IMR-90 (cell line): ENCODE measurements at regions not wholly inside any gene's neighbourhood (a gene's known extent, or its start where the extent isn't known, plus 50 kb on each side); places are given as distances from the start of the nearest gene placed in this dataset.

ENCODE experiments used
- ATAC-seq: fragments of 200-7000 bp; cut with Tn5 transposase; 2 replicates; pipeline ENCODE4 v1.9.1; 2020; ENCODE audit warnings: low read depth, mild to moderate bottlenecking, moderate library complexity
- BruUV-seq: library from RNA; stranded (reverse); fragments of 400-500 nt; replicated peaks from 2 replicates; lab custom pipeline; 2021; lab: Mats Ljungman, UMichigan
- CTCF ChIA-PET: fragments of 300-600 bp; formaldehyde crosslinking; extraction: SDS; loops from one replicate; lab custom pipeline; 2021; ENCODE audit warnings: antibody characterized with exemption; lab: Yijun Ruan, JAX
- POLR2A ChIA-PET: fragments of 300-600 bp; sonication (Branson Sonifier 250); formaldehyde crosslinking; loops from one replicate; lab custom pipeline; 2022; ENCODE audit warnings: antibody characterized with exemption; ENCODE audit not compliant: unreplicated experiment; lab: Charles Lee
- DNase-seq: peaks from one replicate; pipeline ENCODE4 v3.0.0; 2013
- H2AFZ ChIP-seq: replicated peaks from 2 replicates; pipeline ENCODE3; 2013; ENCODE audit warnings: low read length, mild to moderate bottlenecking; ENCODE audit not compliant: poor library complexity
- H2AK5ac ChIP-seq: 2 replicates; pipeline ENCODE4 v1.6.1; 2013; ENCODE audit warnings: low read depth, low read length, inconsistent platforms
- H2AK9ac ChIP-seq: replicated peaks from 2 replicates; pipeline ENCODE3; 2013; ENCODE audit warnings: mild to moderate bottlenecking, low read depth, low read length, moderate library complexity; ENCODE audit not compliant: poor library complexity
- H2BK120ac ChIP-seq: 2 replicates; pipeline ENCODE4 v1.6.1; 2013; ENCODE audit warnings: low read depth, low read length, inconsistent platforms
- H2BK15ac ChIP-seq: 3 replicates; pipeline ENCODE4 v1.6.1; 2013; ENCODE audit warnings: low read depth, low read length, inconsistent platforms
- H2BK20ac ChIP-seq: 2 replicates; pipeline ENCODE4 v1.6.1; 2013; ENCODE audit warnings: low read depth, mild to moderate bottlenecking, inconsistent platforms, low read length, moderate library complexity
- H2BK5ac ChIP-seq: 2 replicates; pipeline ENCODE4 v1.6.1; 2013; ENCODE audit warnings: mild to moderate bottlenecking, low read depth, low read length, inconsistent platforms; ENCODE audit not compliant: poor library complexity, severe bottlenecking
- H3K14ac ChIP-seq: replicated peaks from 2 replicates; pipeline ENCODE4 v1.6.1; 2013; ENCODE audit warnings: low read depth, low read length, inconsistent platforms
- H3K18ac ChIP-seq: 2 replicates; pipeline ENCODE4 v1.6.1; 2013; ENCODE audit warnings: low read depth, low read length, control low read depth
- H3K23ac ChIP-seq: 2 replicates; pipeline ENCODE4 v1.6.1; 2013; ENCODE audit warnings: low read depth, low read length, inconsistent platforms
- H3K27ac ChIP-seq: 2 replicates; pipeline ENCODE4 v1.5.1; 2013; ENCODE audit warnings: mild to moderate bottlenecking, control low read depth, low read length; ENCODE audit not compliant: insufficient read depth
- H3K27me3 ChIP-seq: 2 replicates; pipeline ENCODE4 v1.6.1; 2013; ENCODE audit warnings: low read length; ENCODE audit not compliant: control insufficient read depth, insufficient read depth
- H3K36me3 ChIP-seq: 2 replicates; pipeline ENCODE4 v1.6.1; 2013; ENCODE audit warnings: low read length, mixed read lengths; ENCODE audit not compliant: control insufficient read depth, insufficient read depth
- H3K4ac ChIP-seq: 2 replicates; pipeline ENCODE4 v1.6.1; 2013; ENCODE audit warnings: low read depth, low read length, inconsistent platforms
- H3K4me1 ChIP-seq: 2 replicates; pipeline ENCODE4 v1.6.1; 2013; ENCODE audit warnings: low read length, mixed read lengths; ENCODE audit not compliant: control insufficient read depth, insufficient read depth
- H3K4me2 ChIP-seq: 2 replicates; pipeline ENCODE4 v1.6.1; 2013; ENCODE audit warnings: low read depth, mild to moderate bottlenecking, control low read depth, low read length, moderate library complexity
- H3K4me3 ChIP-seq: 2 replicates; pipeline ENCODE4 v1.5.1; 2013; ENCODE audit warnings: low read depth, mild to moderate bottlenecking, control low read depth, low read length, moderate library complexity; ENCODE audit not compliant: insufficient read depth
- H3K56ac ChIP-seq: 2 replicates; pipeline ENCODE4 v1.6.1; 2013; ENCODE audit warnings: low read length, inconsistent platforms; ENCODE audit not compliant: insufficient read depth; ENCODE audit errors: extremely low read depth
- H3K79me1 ChIP-seq, 2 experiments: 2 replicates each; pipeline ENCODE4 v1.6.1; 2013; ENCODE audit warnings: low read length in 2 of 2, inconsistent platforms in 1 of 2, low read depth in 1 of 2
- H3K9ac ChIP-seq: 2 replicates; pipeline ENCODE4 v1.6.1; 2013; ENCODE audit warnings: low read depth, low read length, control low read depth
- H3K9me1 ChIP-seq: 2 replicates; pipeline ENCODE4 v1.6.1; 2013; ENCODE audit warnings: low read length, inconsistent platforms; ENCODE audit not compliant: insufficient read depth
- H3K9me3 ChIP-seq: 2 replicates; pipeline ENCODE4 v1.6.1; 2013; ENCODE audit warnings: low read length; ENCODE audit not compliant: control insufficient read depth, insufficient read depth
- H4K20me1 ChIP-seq: 2 replicates; pipeline ENCODE4 v1.6.1; 2013; ENCODE audit warnings: low read length, inconsistent platforms; ENCODE audit not compliant: insufficient read depth
- H4K5ac ChIP-seq: 2 replicates; pipeline ENCODE4 v1.6.1; 2013; ENCODE audit warnings: mild to moderate bottlenecking, low read depth, low read length, control low read depth
- H4K8ac ChIP-seq, 2 experiments: 2 replicates each; pipeline ENCODE4 v1.6.1; 2013; ENCODE audit warnings: low read depth in 2 of 2, low read length in 2 of 2, control low read depth in 1 of 2, inconsistent platforms in 1 of 2
- H4K91ac ChIP-seq: 2 replicates; pipeline ENCODE4 v1.6.1; 2013; ENCODE audit warnings: low read depth, low read length, inconsistent platforms; ENCODE audit not compliant: insufficient read depth
- CEBPB ChIP-seq: IDR thresholded peaks from 2 replicates; pipeline ENCODE4 v1.6.1; 2012; ENCODE audit warnings: low read depth, low read length, improper control_type of control experiment
- MAFK ChIP-seq: IDR thresholded peaks from 2 replicates; pipeline ENCODE4 v1.6.1; 2012; ENCODE audit warnings: low read depth, low read length, improper control_type of control experiment
- MAZ ChIP-seq: IDR thresholded peaks from 2 replicates; pipeline ENCODE4 v1.6.1; 2012; ENCODE audit warnings: low read depth, mild to moderate bottlenecking, low read length, improper control_type of control experiment, moderate library complexity, borderline replicate concordance
- MXI1 ChIP-seq: IDR thresholded peaks from 2 replicates; pipeline ENCODE4 v1.6.1; 2012; ENCODE audit warnings: low read depth, mild to moderate bottlenecking, low read length, moderate library complexity, borderline replicate concordance
- NFE2L2 ChIP-seq: fragments of 150-350 bp; IDR thresholded peaks from 2 replicates; pipeline ENCODE4 v1.6.1; 2016; ENCODE audit warnings: low read depth, mild to moderate bottlenecking, low read length
- RAD21 ChIP-seq: IDR thresholded peaks from 2 replicates; pipeline ENCODE4 v1.6.1; 2012; ENCODE audit warnings: low read length, improper control_type of control experiment
- RCOR1 ChIP-seq: IDR thresholded peaks from 2 replicates; pipeline ENCODE4 v1.6.1; 2012; ENCODE audit warnings: mild to moderate bottlenecking, low read length, improper control_type of control experiment; ENCODE audit not compliant: insufficient replicate concordance
- SMC3 ChIP-seq: fragments of 150-350 bp; IDR thresholded peaks from 2 replicates; pipeline ENCODE4 v1.6.1; 2016; ENCODE audit warnings: low read depth, mild to moderate bottlenecking, antibody characterized with exemption, low read length, moderate library complexity
- WGBS, 2 experiments: methylation state at CpG; one replicate each; pipeline versions ENCODE4 v1.1.5 to v1.1.7; 2013; ENCODE audit warnings: missing lambda C conversion rate in 2 of 2; ENCODE audit not compliant: insufficient read length in 1 of 2; ENCODE audit errors: extremely low coverage in 2 of 2; 5-methylcytosine and 5-hydroxymethylcytosine counted together
- dilution Hi-C: fragments of 300-500 bp; cut with HindIII; formaldehyde crosslinking; loops from one replicate; pipeline ENCODE4 v1.14.3; 2018; ENCODE audit warnings: low sequenced_read_pairs; ENCODE audit not compliant: unreplicated experiment
- in situ Hi-C: fragments of 300-500 bp; cut with MboI; formaldehyde crosslinking; loops from 3 replicates; pipeline ENCODE4 v1.14.3; 2019; ENCODE audit warnings: low sequenced_read_pairs, inconsistent platforms, mixed read lengths
- intact Hi-C: fragments of 100-400 bp; cut with micrococcal nuclease; formaldehyde crosslinking; loops from 2 replicates; pipeline ENCODE4 v1.10.0; 2022
- TF ChIP-seq, protein P1 (sequence below): fragments of 150-350 bp; IDR thresholded peaks from 2 replicates; pipeline ENCODE4 v1.6.1; 2017; ENCODE audit warnings: mild to moderate bottlenecking, antibody characterized with exemption, low read length, low read depth
- TF ChIP-seq, protein P2 (sequence below): fragments of 150-350 bp; IDR thresholded peaks from 2 replicates; pipeline ENCODE4 v1.6.1; 2016; ENCODE audit warnings: low read depth, mild to moderate bottlenecking, low read length, moderate library complexity, borderline replicate concordance

DNA sequence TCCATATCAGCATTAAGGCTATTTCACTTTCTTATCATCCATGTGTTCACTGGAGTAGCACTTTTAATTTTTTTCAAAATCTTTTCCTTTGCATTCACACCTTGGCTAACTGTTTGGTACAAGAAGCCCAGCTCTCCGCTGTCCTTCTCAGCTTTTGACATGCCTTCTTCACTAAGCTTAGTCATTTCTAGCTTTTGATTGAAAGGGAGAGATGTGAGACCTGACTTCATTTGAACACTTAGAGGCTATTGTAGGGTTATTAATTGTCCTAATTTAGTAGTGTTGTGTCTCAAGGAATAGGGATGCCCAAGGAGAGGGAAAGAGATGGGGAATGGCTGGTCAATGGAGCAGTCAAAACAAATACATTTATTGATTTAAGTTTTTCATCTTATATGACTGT is 350.0 kb downstream of the CXCL12 start:
- H2AFZ ChIP-seq = no peak overlapping the region
- ChIA-PET POLR2A (no interaction called here), CTCF (no interaction called here)
- H3K27me3 ChIP-seq = peaks cover 10% of the 10 kb centered on the region
- H3K4ac ChIP-seq = no peak overlapping the region
- WGBS, 2 experiments = no CpG with 5 or more reads among the region's 1 CpG
- DNase-seq = no peak
- no peak overlapping the region for H3K14ac ChIP-seq
- no peak overlapping the region for H2BK20ac ChIP-seq
- H4K91ac ChIP-seq = no peak overlapping the region
- H3K36me3 ChIP-seq = no peaks in the 10 kb centered on the region
- no peak overlapping the region for H3K4me3 ChIP-seq
- H3K56ac ChIP-seq = no peak overlapping the region
- no peak overlapping the region for H2AK9ac ChIP-seq
- no peak for ATAC-seq
- intact Hi-C loops = no loop called here
- H2AK5ac ChIP-seq = no peak overlapping the region
- no peak overlapping the region for H3K18ac ChIP-seq
- H3K4me2 ChIP-seq = no peak overlapping the region
- H2BK120ac ChIP-seq = no peak overlapping the region
- in situ Hi-C loops = no loop called here
- H4K8ac ChIP-seq = no peak overlapping the region
- H3K4me1 ChIP-seq = no peaks in the 10 kb centered on the region
- no peaks in the 10 kb centered on the region for H4K20me1 ChIP-seq
- H3K9ac ChIP-seq = no peak overlapping the region
- TF ChIP-seq RAD21 (no peak), RCOR1 (no peak), SMC3 (no peak), NFE2L2 (no peak), MAZ (no peak), MXI1 (no peak), CEBPB (no peak), MAFK (no peak)
- TF ChIP-seq, protein P1, sequence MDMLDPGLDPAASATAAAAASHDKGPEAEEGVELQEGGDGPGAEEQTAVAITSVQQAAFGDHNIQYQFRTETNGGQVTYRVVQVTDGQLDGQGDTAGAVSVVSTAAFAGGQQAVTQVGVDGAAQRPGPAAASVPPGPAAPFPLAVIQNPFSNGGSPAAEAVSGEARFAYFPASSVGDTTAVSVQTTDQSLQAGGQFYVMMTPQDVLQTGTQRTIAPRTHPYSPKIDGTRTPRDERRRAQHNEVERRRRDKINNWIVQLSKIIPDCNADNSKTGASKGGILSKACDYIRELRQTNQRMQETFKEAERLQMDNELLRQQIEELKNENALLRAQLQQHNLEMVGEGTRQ = no peak
- TF ChIP-seq, protein P2, sequence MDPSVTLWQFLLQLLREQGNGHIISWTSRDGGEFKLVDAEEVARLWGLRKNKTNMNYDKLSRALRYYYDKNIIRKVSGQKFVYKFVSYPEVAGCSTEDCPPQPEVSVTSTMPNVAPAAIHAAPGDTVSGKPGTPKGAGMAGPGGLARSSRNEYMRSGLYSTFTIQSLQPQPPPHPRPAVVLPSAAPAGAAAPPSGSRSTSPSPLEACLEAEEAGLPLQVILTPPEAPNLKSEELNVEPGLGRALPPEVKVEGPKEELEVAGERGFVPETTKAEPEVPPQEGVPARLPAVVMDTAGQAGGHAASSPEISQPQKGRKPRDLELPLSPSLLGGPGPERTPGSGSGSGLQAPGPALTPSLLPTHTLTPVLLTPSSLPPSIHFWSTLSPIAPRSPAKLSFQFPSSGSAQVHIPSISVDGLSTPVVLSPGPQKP = no peak
- H4K5ac ChIP-seq = no peak overlapping the region
- H3K79me1 ChIP-seq = no peaks in the 10 kb centered on the region
- H3K9me1 ChIP-seq = no peaks in the 10 kb centered on the region
- H3K9me3 ChIP-seq = no peaks in the 10 kb centered on the region
- no peak overlapping the region for H2BK5ac ChIP-seq
- H2BK15ac ChIP-seq = no peak overlapping the region
- BruUV-seq = no TSS peak
- H3K23ac ChIP-seq = no peak overlapping the region
- dilution Hi-C loops = no loop called here
- no peak overlapping the region for H3K27ac ChIP-seq
